Retina (tissue), 1 donor: ENCODE measurements at regions not wholly inside any gene's neighbourhood (a gene's known extent, or its start where the extent isn't known, plus 50 kb on each side); places are given as distances from the start of the nearest gene placed in this dataset.

Source experiments
- DNase-seq: peaks from one replicate; pipeline ENCODE4 v3.0.0-alpha.2; 2016

DNA sequence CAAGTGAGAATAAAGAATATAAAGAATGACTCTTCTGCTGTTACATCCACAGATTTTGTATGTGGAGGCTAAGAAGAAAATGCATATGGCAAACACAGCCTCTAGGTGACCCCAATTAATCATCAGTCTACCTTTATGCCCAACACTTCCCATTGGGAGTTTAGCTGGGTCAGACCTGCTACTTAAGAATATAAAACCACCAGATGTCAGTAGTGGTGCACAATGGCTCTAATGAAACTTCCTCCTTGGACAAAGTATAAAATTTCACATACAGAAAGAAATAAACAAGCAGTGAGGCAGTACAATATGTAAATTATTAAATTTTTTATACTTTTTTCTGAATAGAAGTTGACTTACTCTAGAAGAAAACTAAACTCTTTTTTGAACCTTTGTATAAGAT, 539.9 kb downstream of the BRINP1 start:
- peak; percentile 15 for DNase-seq

GRCh38 chr9:118832371-118832770, 536.9 kb downstream of the BRINP1 start:
- no peak for DNase-seq

GRCh38 chr9:118836891-118837290, 532.3 kb downstream of the BRINP1 start:
- no peak for DNase-seq

DNA sequence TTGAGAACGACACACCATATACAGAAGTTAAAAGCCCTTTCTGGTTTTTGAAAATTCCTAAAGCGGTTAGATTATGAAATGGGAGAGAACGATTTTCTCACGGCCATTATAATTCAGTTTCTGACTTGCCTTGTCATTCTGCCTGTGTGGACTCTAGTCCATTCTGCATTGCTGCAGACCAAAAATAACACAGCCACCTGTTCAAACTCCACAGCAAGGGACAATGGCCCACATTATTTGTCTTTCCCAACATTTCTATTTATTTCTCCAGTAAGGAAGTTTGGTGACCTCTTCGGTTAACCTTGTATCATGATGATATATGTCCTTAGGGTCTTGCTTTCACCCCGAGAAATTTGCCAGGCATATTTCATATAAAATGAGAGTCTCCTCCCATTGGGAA, 497.7 kb downstream of the BRINP1 start:
- no peak for DNase-seq

GRCh38 chr9:118882684-118883083, 486.6 kb downstream of the BRINP1 start:
- DNase-seq: no peak

DNA sequence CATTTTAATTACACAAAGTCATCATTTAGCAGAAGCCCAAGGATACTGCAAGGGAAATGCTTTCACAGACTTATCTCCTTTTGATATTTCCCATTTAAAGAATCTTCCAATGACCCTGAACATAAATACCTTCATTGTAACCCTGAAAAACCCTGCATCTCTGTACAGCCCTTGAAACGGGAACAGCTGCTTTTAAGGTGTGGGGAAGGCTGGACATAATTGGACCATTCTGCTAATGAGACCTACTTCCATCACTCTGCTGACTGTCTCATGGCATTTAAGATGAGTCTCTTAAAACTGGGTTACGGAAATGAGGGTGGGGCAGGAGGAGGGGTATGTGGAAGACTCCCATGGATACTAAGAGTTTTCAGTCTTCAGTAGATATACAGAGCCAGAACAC, 485.8 kb downstream of the BRINP1 start:
- DNase-seq: peak; percentile 9

DNA sequence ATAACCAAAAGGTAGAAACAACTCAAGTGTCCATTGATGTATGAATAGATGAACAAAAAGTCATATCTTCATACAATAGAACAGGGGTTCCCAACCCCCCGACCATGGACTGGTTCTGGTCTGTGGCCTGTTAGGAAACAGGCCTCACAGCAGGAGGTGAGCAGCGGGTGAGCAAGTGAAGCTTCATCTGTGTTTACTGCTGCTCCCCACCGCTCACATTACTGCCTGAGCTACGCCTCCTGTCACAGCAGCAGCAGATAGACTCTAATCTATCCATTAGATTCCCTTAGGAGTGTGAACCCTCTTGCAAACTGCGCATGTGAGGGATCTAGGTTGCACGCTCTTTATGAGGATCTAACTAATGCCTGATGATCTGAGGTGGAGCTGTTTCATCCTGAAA, 478.0 kb downstream of the BRINP1 start:
- DNase-seq: peak; percentile 24

DNA sequence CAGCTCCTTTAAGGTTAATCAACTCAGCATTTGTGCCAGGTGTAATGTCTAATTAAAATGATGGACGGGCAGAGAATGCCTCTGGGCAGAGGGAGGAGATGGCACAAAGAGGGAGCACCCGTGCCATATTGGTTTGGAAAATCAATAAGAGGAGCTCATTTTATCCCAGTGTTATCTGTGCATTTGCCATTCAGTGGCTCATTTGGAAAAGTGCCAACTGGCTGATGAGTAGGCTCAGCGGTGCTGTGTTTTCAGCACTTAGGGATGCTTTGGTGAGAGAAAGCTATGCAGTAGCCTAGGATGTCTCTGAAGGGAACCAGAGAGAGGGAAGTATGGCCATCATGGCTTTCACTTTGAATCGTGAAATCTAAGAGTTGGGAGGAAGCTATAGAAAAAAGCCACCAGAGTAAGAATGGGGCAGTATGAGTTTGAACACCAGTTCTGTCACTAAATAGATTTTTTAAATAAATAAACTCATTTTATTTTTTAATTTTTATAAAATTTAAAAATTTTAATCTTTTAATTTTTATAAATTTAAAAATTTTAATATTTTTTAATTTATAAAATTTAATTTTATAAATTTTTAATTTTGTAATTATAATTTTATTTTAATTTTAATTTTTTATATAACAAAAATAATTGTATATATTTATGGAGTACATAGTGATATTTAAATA, 472.8 kb downstream of the BRINP1 start:
- peak; percentile 3 for DNase-seq

- no peak for DNase-seq
These were observed 451.1 kb downstream of the BRINP1 start for GRCh38 chr9:118918180-118918579.

GRCh38 chr9:118928722-118929121, 440.5 kb downstream of the BRINP1 start:
- no peak for DNase-seq

GRCh38 chr9:118929287-118929686, 439.9 kb downstream of the BRINP1 start:
- DNase-seq: no peak

DNA sequence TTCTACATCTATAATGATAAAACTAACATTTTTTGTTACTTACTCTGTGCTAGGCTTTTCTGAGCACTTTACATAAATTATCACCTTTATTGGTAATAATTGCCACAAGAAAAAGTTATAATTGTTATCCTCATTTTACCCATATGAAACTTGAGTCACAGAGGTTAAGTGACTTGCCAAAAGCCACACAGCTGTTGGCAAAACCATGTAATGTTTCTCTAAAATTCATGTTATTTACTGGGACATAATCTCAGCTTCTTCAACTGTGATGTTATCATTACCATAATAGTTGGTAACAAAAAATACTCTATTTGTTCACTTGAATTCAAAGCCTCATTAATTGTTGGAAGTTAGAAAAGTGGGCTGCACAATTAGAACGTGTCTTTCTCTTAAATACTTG, 437.3 kb downstream of the BRINP1 start:
- no peak for DNase-seq

GRCh38 chr9:118938581-118938980, 430.7 kb downstream of the BRINP1 start:
- no peak for DNase-seq

- no peak for DNase-seq
These were observed 428.8 kb downstream of the BRINP1 start for GRCh38 chr9:118940473-118940872.

- no peak for DNase-seq
These were observed 422.6 kb downstream of the BRINP1 start for GRCh38 chr9:118946669-118947068.

- DNase-seq: no peak
These were observed 414.4 kb downstream of the BRINP1 start for GRCh38 chr9:118954857-118955256.

DNA sequence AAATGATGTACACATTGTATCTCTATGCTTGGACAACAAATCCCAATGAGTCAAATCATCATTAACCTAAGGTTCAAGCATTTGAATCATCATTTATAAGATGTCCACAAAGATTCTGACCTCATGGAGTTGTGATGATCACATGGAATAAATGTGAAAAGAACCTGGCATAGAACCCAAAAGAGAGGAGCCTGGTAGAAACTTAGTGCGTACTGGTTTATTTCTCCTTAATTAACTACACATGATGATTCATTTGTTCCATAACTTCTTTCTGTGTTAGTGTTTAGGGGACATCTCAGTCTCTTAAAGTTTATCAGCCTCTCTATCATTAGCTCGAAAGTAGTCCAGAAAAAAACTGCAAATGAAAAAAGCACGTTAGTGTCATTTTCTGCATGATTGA, 411.6 kb downstream of the BRINP1 start:
- DNase-seq: no peak

GRCh38 chr9:118959366-118959765, 409.9 kb downstream of the BRINP1 start:
- DNase-seq: no peak

- DNase-seq: no peak
These were observed 407.4 kb downstream of the BRINP1 start for GRCh38 chr9:118961857-118962256.

DNA sequence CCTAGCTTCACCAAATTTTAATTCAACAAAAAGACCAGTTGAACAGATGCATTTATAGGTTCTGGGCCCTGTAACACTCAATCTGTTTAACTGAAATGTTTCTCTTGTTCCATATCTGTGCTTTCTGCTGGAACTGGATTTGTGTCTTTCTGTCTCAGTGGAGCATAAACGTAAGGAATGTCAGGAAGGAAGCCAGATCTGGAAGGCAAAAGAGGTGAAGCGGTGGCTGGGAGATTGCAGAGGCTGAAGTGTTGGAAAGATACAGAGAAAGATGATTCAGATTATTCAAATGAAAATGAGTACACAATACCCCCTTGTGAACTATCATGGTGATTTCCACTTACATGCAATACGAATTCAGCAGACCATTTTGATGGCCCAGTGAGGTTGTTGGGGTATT, 406.8 kb downstream of the BRINP1 start:
- DNase-seq: no peak

DNA sequence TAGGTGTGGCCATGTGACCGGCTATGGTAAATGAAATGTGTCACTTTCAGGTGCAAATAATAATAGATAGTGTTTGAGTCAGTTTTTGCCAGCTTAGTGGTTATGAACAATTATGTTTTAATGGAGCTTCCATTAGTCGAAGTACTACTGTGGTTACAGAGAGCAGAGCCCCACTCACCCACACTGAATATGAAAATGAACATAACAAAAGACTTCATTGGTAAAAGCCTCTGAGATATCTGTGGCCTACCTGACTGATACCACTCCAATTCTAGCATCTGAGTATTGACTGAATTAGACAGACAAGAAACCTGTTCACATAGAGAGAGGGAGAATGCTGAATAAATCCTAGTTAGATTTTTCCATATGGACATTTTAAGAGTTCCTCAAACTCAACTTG, 405.6 kb downstream of the BRINP1 start:
- DNase-seq: no peak

- no peak for DNase-seq
These were observed 401.3 kb downstream of the BRINP1 start for GRCh38 chr9:118967901-118968300.

- DNase-seq: no peak
These were observed 393.5 kb downstream of the BRINP1 start for GRCh38 chr9:118975736-118976135.

- no peak for DNase-seq
These were observed 393.1 kb downstream of the BRINP1 start for GRCh38 chr9:118976160-118976559.

- DNase-seq: no peak
These were observed 384.6 kb downstream of the BRINP1 start for GRCh38 chr9:118984607-118985006.

DNA sequence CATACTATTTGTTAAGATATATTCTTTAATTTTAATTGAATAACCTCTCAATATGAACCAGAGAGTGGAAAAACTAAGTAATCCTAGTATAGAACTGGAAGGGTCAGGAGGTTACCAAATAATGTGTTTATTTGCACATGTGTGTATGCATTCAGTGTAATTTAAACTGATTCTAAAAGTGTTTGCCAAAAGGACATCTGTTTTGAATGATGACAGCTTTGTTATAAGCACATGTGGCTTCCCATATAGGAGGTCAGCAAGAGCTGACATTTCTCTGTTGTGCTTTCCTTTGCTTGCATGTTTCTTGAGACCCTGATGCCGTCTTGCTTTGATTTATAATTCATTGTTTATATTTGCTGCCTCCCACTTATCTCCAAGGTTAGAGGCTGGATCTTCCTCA, 383.4 kb downstream of the BRINP1 start:
- no peak for DNase-seq
